Panc1 (cell line): ENCODE measurements at regions not wholly inside any gene's neighbourhood (a gene's known extent, or its start where the extent isn't known, plus 50 kb on each side); places are given as distances from the start of the nearest gene placed in this dataset.

ENCODE experiments used
- CTCF ChIP-seq: fragments of 450-650 bp; IDR thresholded peaks from 2 replicates; pipeline ENCODE4 v1.5.1; 2017; ENCODE audit warnings: mild to moderate bottlenecking
- POLR2AphosphoS5 ChIP-seq: IDR thresholded peaks from 2 replicates; pipeline ENCODE4 v1.6.1; 2012; ENCODE audit warnings: mild to moderate bottlenecking, low read depth, low read length, moderate library complexity
- SIN3A ChIP-seq: IDR thresholded peaks from 2 replicates; pipeline ENCODE4 v1.6.1; 2012; ENCODE audit warnings: low read depth, mild to moderate bottlenecking, low read length, moderate library complexity, borderline replicate concordance; ENCODE audit not compliant: insufficient read depth

- TF ChIP-seq SIN3A = no peak
- TF ChIP-seq CTCF = no peak
- no peak for TF ChIP-seq POLR2AphosphoS5
Observed at GRCh38 chrX:155819525-155819924, 61.6 kb upstream of the VAMP7 start.
